Astrocyte (in vitro differentiated cells and primary cell): ENCODE measurements at regions not wholly inside any gene's neighbourhood (a gene's known extent, or its start where the extent isn't known, plus 50 kb on each side); places are given as distances from the start of the nearest gene placed in this dataset.

ENCODE experiments used
- EZH2 ChIP-seq: IDR thresholded peaks from 2 replicates; pipeline ENCODE4 v1.6.1; 2012; ENCODE audit warnings: mild to moderate bottlenecking, low read length, inconsistent platforms; ENCODE audit not compliant: insufficient read depth
- TF ChIP-seq, protein P1 (sequence below): IDR thresholded peaks from 2 replicates; pipeline ENCODE4 v1.5.1; 2011; ENCODE audit warnings: low read depth, mild to moderate bottlenecking, inconsistent platforms, low read length, moderate library complexity; ENCODE audit not compliant: insufficient read depth

GRCh38 chr2:104572834-104573233 lies 281.1 kb upstream of the POU3F3 start:
- TF ChIP-seq, protein P1, sequence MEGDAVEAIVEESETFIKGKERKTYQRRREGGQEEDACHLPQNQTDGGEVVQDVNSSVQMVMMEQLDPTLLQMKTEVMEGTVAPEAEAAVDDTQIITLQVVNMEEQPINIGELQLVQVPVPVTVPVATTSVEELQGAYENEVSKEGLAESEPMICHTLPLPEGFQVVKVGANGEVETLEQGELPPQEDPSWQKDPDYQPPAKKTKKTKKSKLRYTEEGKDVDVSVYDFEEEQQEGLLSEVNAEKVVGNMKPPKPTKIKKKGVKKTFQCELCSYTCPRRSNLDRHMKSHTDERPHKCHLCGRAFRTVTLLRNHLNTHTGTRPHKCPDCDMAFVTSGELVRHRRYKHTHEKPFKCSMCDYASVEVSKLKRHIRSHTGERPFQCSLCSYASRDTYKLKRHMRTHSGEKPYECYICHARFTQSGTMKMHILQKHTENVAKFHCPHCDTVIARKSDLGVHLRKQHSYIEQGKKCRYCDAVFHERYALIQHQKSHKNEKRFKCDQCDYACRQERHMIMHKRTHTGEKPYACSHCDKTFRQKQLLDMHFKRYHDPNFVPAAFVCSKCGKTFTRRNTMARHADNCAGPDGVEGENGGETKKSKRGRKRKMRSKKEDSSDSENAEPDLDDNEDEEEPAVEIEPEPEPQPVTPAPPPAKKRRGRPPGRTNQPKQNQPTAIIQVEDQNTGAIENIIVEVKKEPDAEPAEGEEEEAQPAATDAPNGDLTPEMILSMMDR = no peak
- TF ChIP-seq EZH2 = no peak
